GM21825 (cell line): ENCODE measurements at regions not wholly inside any gene's neighbourhood (a gene's known extent, or its start where the extent isn't known, plus 50 kb on each side); places are given as distances from the start of the nearest gene placed in this dataset.
A peak's percentile ranks its signal among the peaks of the same experiment; 100 is the strongest.

Source experiments
- ATAC-seq: cut with Tn5 transposase; IDR thresholded peaks from one replicate; pipeline ENCODE4 v1.9.1; 2021; ENCODE audit warnings: mild to moderate bottlenecking, moderate library complexity; ENCODE audit not compliant: unreplicated experiment

- ATAC-seq, result no peak
Observed at GRCh38 chr12:11946161-11946560, 124.6 kb upstream of the BCL2L14 start.

- ATAC-seq, result no peak
Observed at GRCh38 chr12:11947213-11947612, 123.5 kb upstream of the BCL2L14 start.

- ATAC-seq, result no peak
Observed at GRCh38 chr12:11949738-11950411, 120.9 kb upstream of the BCL2L14 start.

GRCh38 chr12:11951209-11951608 lies 119.5 kb upstream of the BCL2L14 start:
- ATAC-seq, result no peak

GRCh38 chr12:11953523-11953922 lies 117.2 kb upstream of the BCL2L14 start:
- ATAC-seq, result no peak

GRCh38 chr12:11954181-11954580 lies 116.6 kb upstream of the BCL2L14 start:
- no peak for ATAC-seq

- peak; percentile 60 for ATAC-seq
Observed at GRCh38 chr12:11958221-11959091, 112.3 kb upstream of the BCL2L14 start.

- no peak for ATAC-seq
Observed at GRCh38 chr12:11959117-11959823, 111.5 kb upstream of the BCL2L14 start.

GRCh38 chr12:11960646-11961045 lies 110.1 kb upstream of the BCL2L14 start:
- no peak for ATAC-seq

- no peak for ATAC-seq
Observed at GRCh38 chr12:11961686-11962085, 109.1 kb upstream of the BCL2L14 start.

- ATAC-seq, result no peak
Observed at GRCh38 chr12:11962860-11963259, 107.9 kb upstream of the BCL2L14 start.

- ATAC-seq, result no peak
Observed at GRCh38 chr12:11963841-11964471, 106.8 kb upstream of the BCL2L14 start.

- no peak for ATAC-seq
Observed at GRCh38 chr12:11965258-11965910, 105.4 kb upstream of the BCL2L14 start.

GRCh38 chr12:11967376-11968047 lies 103.2 kb upstream of the BCL2L14 start:
- ATAC-seq, result no peak

- no peak for ATAC-seq
Observed at GRCh38 chr12:11968048-11968383, 102.7 kb upstream of the BCL2L14 start.

GRCh38 chr12:11968516-11968915 lies 102.2 kb upstream of the BCL2L14 start:
- ATAC-seq, result no peak

GRCh38 chr12:11969437-11970154 lies 101.1 kb upstream of the BCL2L14 start:
- ATAC-seq, result no peak

GRCh38 chr12:11970155-11970520 lies 100.6 kb upstream of the BCL2L14 start:
- no peak for ATAC-seq

- no peak for ATAC-seq
Observed at GRCh38 chr12:11973396-11973795, 97.3 kb upstream of the BCL2L14 start.

GRCh38 chr12:11976005-11976404 lies 94.7 kb upstream of the BCL2L14 start:
- ATAC-seq, result no peak
